ENCODE measurements at regions not wholly inside any gene's neighbourhood (a gene's known extent, or its start where the extent isn't known, plus 50 kb on each side); places are given as distances from the start of the nearest gene placed in this dataset.

DNA sequence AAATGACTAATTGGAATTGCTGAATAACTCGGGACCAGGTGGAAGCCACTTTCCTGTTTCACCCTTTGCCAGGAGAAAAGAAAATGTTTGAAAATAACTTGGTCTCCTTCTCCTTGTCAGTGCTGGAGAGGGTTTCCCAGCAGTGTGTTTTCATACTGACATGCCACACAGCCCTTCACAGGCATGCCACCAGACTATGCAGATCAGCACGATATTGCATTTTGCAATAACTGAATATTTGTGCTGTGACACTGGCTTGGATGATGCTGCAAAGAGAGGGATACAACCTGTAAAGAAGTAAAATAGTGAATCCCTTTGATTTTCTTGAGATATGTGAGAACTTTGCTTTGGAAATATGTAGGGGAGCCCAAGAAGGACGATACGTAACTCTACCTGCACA lies 200.0 kb upstream of the NAV2 start:
- DNase-seq: no peak

DNA sequence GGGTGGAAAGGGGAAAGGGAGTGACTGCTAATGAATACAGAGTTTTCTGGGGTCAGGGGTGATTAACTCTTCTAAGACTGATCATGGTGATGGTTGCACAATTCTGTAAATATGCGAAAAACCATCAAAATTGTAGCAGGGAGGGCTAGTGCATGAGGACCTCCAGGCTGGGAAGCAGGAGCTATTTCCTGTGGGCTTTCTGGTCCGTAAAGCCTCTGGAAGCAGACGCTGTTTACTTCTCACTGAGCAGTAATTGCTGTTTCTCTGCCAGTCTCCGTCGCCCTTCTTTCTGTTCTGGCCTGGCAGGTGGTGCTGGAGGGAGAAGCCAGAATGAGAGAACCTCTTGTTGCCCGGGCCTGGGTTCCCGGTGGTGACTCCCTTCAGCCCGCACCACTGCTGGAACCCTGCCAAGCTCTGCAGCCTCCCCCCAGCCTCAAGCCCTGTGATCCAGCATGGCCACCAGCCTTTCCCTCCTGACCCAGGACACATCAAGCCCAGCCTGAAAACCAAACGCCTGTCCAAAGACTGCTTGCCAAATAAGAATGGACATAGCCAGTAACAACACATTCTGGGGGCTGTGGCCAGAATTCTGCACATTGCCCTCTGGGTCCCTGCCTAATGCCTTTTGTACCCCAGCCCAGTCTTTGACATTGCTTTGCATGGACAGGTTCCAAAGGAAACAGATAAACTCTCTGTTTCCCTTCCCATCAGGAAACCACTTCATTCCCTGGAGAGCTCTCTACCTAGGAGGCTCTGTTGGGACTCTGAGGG lies 201.0 kb upstream of the NAV2 start:
- DNase-seq: no peak

DNA sequence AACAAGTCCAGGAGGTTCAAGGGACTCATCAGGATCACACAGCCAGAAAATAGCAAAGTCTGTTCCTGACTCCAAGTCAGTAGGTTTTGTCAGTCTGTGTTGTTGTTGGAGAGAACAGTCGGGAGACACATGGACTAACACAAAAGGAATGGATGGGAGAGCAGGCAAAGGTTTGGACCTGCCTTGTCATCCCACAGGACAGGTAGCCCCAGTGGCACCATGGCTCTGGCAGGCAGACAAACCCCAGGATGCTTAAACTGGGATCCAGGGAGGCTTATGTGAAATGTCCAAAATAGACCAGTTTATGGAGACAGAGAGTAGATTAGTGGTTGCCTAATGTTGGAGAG lies 201.6 kb upstream of the NAV2 start:
- no peak for DNase-seq

DNA sequence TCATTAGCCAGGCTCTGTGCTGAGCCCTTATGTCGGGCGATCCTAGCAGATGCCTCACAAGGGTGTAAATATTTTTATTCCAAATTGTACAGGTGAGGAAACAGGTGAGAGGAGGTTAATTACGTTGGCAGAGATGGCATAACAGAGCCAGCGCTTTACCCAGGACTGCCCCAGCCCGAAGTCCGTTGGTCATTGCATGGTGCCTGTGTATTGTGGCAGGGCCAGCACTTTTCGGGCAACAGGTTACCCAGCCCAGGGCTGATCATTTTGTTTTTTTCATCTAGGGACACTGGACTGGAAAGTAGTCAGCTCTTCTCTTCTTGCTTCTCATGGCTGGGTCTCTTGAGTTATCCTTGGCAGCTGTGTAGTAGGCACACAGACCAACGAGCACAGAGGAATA lies 202.2 kb upstream of the NAV2 start:
- DNase-seq: no peak

DNA sequence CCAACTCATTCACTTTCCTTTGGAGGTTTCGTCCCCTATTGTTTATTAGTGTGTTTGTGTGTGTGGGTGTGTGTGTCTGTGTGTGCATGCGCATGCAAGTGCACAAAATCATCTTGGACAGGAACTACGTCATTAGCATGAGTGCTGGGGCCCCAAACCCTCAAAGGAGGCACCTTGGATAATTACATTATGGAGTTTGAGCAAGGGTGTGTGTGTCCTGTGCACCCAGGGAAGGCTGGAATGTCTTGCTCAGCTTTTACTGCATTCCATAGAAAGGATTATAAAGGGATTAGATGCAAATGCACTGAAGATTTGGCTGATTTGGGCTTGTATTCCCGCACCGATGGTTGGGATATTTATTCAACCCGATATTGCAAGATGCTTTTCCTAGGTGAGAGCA lies 203.4 kb upstream of the NAV2 start:
- DNase-seq: no peak

DNA sequence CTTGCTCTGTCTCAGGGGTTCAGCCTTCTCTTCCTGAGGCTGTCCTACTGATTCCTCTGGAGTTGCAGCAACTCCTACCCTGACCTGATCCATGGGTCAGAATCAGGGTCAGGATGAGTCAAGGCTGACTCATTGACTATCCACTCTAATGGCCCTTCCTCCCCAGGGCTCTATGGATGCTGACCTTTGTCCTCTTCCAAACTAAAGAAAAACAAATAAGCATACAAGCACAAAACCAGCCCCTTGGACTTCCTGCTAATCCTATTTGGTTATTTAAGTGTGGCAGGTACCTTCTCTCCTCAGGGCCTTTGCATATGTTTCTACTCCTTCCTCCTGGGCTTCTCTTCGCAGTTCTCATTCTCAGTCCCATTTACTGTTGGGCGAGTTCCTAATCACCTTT lies 204.5 kb upstream of the NAV2 start:
- no peak for DNase-seq

DNA sequence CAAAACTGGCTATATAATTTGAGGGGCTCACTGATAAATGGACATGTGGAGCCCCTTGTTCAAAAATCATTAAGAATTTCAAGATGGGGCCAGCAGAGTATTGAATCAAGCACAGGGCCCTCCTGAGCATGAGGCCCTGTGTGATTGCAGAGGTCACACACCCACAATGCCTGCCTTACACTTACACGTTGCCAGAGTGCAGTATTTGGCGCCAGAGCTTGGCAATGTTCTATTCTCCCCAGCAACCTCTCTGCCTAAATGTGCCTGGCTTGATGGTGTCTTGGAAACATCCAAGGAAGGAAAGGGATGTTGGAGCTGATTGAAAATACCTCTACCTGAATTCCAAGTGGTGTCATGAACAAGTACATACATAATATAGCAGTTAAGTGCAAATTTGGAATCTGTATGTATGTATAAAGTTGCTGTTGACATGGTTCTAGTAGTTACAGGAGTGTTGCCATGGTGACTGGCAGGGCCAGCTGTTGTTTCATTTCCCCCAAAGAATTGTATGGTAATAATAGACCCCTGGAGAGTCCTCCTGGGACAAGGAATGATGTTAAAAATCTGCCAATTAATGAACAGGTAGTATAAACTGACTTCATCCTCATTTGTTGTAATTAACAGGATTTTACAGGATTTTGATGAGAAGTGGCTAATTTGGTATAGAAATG lies 205.7 kb upstream of the NAV2 start:
- DNase-seq: no peak

DNA sequence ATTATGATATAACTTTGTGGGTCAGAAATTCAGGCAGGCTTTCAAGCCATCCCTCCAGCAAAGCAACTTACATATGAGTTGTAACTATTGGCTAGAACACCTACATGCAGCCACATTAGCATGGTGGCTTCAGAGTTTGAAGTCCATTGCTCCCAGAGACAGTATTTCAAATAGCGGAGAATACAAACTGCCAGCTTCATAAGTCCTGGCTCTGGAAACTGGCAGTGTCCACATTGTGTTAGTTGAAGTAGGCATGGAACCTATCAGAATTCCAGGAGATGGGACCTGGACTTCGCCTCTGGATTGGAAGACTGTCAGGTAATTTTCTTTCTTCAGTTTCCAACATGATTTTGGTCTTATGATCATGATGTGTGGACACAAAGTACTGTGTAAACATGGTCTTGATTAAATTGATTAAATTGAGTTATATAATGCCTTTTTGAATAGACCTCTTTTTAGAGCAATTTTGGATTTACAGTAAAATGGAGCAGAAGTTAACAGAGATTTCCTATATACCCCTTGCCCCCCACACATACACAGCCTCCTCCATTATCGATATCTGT lies 209.9 kb upstream of the NAV2 start:
- DNase-seq: no peak

DNA sequence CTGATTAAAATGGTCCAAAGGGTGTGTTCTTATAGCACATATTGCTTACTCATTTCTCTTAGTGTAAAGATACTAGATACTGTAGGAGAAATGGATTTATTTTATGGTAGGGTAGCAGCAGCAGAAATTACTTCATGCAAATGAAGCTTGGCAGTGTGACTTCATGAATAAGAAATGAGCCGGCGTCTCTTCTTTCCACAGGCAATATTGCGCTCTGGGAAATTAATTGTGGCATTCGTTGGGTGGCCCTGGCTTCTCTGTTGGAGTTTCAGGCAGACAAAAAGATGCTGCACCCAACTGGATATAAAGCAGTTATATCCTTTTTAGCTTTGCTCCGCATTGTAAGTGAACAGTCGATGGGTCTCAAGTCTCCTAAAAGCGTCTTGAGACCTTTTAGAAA lies 211.0 kb upstream of the NAV2 start:
- DNase-seq: no peak

DNA sequence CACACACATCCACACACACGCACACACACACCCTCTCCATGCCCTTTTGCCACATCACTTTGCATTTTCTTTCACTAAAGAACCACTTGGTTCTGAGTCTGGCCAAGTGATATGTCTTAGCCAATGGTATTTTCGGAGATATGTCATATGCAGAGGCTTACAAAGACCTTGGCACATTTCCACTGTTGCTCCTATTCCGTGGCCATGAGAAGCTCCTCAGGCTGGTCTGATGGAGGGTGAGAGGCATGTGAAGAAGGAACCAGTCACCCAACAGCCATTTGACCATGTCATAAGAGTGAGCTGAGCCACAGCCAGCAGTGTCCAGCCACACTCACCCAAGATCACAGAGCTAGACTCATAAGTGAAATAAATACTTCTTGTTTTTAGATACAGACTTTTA lies 212.6 kb upstream of the NAV2 start:
- no peak for DNase-seq

DNA sequence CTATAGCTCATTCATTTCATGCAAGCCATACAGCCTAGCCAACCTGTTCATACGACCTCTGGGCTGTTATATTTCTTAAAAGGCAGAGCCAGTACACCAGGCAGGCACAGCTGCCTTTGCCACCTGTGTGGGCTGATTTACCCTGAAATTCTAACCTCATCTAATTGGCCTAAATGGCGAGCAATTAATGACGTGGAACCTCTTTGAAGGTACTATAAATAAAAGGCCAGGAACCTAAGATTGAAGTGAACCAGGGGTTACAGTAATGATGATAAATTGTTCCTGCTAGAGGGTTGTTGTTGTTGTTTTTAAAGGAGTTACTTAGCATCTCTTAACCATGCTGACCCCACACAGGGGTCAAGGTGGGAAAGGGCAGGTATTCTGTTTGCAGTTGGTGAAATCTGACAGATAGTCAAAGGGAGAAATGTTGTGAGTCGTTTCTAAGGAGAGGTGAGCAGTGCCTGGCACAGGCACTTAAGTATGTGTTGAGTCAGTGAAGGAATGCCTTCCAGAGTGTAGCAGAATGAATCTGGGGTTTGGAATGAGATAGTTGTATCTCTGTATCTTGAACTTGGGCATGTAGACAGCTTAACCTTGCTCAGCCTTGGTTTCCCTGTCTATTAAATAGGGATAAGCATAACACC lies 213.5 kb upstream of the NAV2 start:
- DNase-seq: no peak

DNA sequence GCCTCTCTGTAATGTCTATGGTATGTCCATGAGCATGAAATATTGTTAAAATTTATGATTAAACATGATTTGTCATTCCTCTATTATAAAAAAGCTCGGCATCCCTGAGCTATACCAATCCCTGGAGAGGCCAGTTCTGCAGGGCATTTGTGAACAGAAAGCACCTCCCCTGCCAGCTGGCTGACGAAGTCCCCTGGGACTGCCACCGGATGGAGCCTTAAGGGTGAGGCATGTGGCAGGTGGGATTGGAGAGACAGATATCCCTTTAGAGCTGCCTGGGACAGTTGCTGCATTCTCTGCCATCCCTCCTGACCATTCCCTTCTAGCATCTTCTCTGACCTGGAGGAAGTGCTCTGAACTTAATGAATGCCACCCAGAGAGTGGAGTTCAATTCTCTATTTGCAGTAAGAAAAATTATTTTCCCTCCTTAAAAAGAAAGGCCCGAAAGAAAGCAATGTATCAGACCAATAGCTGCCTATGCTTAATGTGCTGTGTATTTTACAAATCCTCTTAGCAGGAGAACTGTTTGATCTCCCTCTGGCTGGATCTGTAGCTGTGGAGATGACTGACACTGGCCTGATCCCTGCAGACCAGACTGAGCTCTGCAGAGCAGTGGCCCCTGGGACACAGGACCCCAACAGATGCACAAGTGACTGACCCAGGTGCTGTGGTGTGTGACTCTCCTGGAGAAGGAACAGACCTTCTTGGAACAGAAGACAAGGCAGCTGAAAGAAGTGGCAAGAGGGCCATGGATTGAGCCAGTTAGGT lies 219.0 kb upstream of the NAV2 start:
- DNase-seq: no peak

DNA sequence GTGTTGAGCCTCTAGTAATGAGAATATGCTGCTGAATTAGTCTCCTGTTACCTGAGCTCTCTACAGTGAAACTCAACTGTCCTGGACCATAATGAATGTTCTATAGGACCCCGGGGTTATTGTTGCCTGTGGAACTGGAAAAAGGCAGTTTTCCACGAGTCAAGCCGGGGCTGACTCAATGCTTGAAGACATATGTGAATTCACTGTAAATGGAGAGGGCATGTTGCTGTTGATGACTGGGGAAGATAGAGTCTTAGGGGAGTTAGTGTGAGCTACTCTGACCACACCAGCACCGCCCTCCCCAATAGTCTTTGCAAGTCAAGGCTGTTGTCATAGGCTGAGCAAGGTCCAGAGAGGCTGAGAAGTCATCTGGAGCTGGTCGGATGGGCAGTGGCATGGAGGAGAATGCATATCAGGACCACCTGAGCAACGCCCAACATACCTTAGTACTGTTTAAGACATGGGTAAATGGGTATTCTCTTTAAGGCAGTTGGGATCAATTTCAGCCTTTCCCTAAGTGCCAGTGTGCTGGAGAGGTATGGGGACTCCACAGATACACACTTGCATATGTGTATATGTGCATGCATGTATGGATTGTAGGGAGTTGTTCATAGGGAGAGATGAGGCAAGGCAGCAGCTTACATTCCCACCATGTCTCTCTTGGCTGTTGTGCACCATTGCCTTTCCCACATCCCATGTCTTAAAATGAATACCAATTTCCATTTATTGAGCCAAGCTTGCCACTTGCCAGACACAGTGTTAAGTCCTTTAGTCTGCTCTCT lies 230.1 kb upstream of the NAV2 start:
- DNase-seq: no peak

DNA sequence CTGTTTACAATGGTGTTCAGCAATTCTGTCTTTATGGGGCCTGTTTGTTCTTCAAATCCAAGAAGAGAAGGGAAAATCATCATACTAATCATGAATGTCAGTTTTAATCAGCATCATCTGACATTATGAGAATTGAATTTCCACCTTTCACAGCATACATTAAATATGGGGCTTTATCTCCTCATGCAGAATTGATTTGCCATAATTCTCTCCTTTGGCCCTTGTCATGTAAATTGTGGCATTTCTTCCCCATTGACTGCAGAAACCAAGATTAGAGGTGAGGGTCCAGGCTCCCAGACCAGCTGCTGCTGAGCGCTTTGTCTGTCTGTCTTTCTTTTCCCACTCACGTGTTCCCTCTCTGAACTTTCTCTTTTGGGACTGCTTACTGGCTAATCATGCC lies 232.1 kb upstream of the NAV2 start:
- no peak for DNase-seq

DNA sequence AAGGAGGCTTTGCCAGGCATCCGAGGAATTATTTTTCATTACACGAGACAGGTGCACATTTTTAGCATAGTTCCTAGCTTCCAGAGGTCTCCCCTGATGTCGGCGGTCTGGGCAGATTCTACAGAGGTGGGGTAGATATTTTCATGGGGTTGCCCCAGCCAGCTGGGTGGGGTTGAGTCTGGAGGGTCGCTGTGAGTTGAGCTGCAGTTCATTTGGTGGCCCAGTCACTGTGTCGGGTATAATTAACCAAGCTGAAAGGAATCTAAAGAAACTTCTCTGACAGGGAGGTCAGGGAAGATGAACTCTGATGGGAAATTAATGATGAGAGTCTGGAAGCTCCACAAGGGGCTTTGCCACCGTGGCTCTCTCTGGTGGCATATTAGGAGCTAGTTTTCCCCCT lies 233.7 kb upstream of the NAV2 start:
- no peak for DNase-seq

DNA sequence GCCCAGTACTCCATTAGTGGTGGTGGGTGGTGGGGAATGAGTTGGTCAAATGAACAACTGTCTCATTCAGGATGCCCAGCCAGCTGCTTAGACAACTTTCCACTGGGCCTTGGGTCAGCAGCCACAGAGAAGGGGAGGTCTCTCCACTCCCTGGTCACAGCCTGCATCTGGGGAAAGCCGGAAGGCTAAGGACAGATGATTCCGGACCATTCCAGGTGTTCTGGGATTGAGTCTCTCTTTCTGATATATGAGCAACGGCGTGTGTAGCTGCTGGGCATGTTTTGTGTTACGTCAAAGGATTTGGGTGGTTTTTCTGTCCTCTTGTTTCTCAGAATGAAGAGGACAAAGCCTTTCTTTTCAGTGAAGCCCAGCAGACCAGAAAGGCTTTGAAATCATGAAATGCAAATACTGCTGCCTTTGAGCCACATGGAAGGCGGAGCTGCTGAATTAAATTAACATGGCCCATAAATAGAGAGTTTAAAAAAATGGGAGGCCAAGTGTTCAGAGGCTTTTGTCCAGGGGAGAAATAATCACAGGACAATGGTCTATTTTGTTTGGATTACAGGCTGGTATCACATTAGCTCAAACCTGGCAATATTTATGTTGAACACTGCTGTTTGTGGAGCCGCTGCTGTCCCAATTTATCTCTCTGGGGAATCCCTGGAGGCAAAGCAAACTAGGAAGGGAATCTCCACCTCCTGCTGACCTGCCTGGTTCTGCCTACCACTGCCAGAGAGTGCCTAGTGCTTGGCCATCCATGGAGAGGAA lies 234.4 kb upstream of the E2F8 start:
- DNase-seq: no peak

DNA sequence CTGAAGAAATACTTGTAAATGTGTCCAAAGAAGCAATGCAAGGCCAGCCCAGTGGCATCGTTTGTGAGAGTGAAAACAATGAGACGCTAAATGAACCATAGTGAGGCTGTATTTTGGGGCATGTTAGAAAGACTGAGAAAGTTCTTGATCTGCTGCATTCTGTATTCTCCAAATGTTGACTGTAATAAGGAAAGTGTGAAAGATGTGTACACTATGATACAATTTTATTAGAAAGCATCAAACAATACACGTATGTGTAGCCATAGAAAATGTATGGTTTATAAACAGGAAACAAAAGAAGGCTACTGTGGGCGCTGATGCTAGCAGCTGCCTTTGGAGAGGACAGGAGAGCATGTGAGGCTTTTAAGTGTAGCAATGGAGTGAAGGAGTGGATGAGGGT lies 233.5 kb upstream of the E2F8 start:
- no peak for DNase-seq

DNA sequence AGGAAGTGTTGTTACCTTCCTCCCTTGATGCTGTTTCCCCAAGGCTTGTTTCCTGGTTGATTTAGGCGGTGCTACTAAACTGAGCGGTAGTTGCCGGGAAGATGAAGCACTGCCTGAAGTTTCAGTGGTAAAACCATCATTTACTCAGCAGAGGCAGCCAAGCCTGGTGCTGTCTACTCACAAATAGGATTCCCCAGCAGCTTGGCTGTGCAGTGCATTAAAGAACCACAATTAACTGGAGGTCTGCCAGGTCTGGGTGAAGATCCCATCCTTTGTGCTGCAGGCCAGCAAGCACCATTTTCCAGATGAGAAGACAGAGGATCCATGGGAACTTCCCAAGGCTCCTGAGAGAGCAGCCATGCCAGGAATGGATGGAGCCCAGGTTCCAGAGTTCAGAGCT lies 231.9 kb upstream of the E2F8 start:
- DNase-seq: no peak

DNA sequence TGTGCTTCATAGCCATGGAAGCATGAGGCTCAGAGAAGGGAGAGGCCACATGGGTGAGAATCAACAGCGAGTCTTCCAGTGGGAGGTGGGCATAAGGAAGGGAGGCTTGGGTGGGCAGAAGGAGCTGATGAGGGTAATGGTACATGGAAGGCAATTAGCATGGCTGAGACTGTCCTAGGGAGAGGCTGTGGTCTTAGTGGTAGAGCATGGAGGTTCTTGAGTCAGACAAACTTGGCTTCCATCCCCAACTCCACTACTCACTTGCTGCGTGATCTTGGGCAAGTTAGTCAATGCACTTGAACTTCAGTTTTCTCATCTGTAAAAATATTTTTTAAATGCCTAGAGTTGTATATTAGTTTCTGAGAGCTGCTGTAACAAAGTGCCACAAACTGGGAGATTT lies 227.2 kb upstream of the E2F8 start:
- no peak for DNase-seq

DNA sequence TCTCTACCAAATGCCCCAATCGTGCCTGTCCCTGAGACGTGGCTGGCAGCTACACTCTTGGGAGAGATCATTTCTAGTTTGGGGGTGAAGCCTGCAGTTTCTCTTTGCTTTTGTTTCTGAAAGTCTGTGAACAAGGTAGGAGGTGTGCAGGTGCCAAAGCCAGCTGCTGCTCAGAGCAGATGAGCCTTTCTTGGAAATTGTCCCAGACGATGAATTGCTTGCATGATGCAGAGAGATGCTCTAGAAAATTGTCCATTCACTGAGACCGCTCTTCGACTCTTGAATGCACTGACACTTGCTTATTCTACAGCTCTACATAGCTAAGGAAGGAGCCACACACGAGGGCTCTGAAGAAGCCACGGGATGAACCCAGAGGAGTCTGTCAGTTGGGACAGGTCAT lies 225.6 kb upstream of the E2F8 start:
- DNase-seq: no peak

DNA sequence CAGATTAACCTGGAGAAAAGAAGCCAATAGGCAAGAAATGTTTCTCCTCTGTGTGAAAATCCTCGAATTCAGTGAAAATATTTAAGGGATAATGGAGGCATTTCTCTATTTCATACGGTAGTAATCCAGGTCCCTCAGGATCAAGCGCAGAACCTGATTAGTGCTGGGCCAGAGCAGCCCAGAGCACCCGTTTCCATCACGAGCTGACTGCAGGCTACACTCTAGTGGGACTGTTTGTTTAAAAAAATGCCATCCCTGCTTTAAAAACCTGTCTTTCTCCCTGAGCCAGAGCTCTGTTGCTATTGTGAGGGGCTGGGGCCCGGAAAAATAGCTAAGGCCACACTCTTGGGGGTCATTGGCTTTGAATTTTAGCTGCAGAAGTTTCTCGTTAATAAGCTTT lies 223.2 kb upstream of the E2F8 start:
- no peak for DNase-seq

Measured in activated CD4-positive, alpha-beta T cell treated with anti-CD3 and anti-CD28 coated beads, Interleukin-2, Interleukin-6, amounts not matched to agents 100 ng/mL and 50 ng/mL, durations not matched to agents 16 hours and 8 hours (primary cell).